Osteoblast (primary cell): ENCODE measurements at regions not wholly inside any gene's neighbourhood (a gene's known extent, or its start where the extent isn't known, plus 50 kb on each side); places are given as distances from the start of the nearest gene placed in this dataset.

Experiments used
- DNase-seq: peaks from one replicate; pipeline ENCODE4 v3.0.0; 2011; ENCODE audit warnings: low spot score, mixed read lengths; ENCODE audit not compliant: insufficient read length; ENCODE audit errors: missing footprints
- H2AFZ ChIP-seq: 2 replicates; pipeline ENCODE4 v1.6.0; 2011; ENCODE audit warnings: mild to moderate bottlenecking, low read length
- H3K27ac ChIP-seq: 2 replicates; pipeline ENCODE4 v1.5.1; 2011; ENCODE audit warnings: mild to moderate bottlenecking, low read depth, low read length, moderate library complexity
- H3K27me3 ChIP-seq: 2 replicates; pipeline ENCODE4 v1.6.0; 2012; ENCODE audit warnings: mild to moderate bottlenecking, control low read depth, inconsistent platforms, low read length, moderate library complexity; ENCODE audit not compliant: insufficient read depth
- H3K36me3 ChIP-seq: 2 replicates; pipeline ENCODE4 v1.5.1; 2011; ENCODE audit warnings: mild to moderate bottlenecking, low read length, control low read depth, moderate library complexity; ENCODE audit not compliant: insufficient read depth
- H3K4me1 ChIP-seq: 2 replicates; pipeline ENCODE4 v1.5.1; 2011; ENCODE audit warnings: mild to moderate bottlenecking, low read length, control low read depth, moderate library complexity; ENCODE audit not compliant: insufficient read depth
- H3K4me2 ChIP-seq: 2 replicates; pipeline ENCODE4 v1.6.0; 2011; ENCODE audit warnings: mild to moderate bottlenecking, low read length; ENCODE audit not compliant: insufficient read depth
- H3K4me3 ChIP-seq: fragments of 200-600 bp; sonication (generic); 3 replicates; pipeline ENCODE4 v1.5.1; 2012; ENCODE audit warnings: mild to moderate bottlenecking, low read length, inconsistent platforms; ENCODE audit not compliant: insufficient read depth
- H3K79me2 ChIP-seq: 2 replicates; pipeline ENCODE4 v1.6.0; 2012; ENCODE audit warnings: mild to moderate bottlenecking, low read length, control low read depth, inconsistent platforms; ENCODE audit not compliant: insufficient read depth
- H3K9me3 ChIP-seq: 2 replicates; pipeline ENCODE4 v1.5.1; 2011; ENCODE audit warnings: low read depth, low read length, control low read depth
- H4K20me1 ChIP-seq: 2 replicates; pipeline ENCODE4 v1.6.0; 2012; ENCODE audit warnings: mild to moderate bottlenecking, low read length, control low read depth; ENCODE audit not compliant: insufficient read depth
- TF ChIP-seq, protein P1 (sequence below): IDR thresholded peaks from 2 replicates; pipeline ENCODE4 v1.5.1; 2011; ENCODE audit warnings: mild to moderate bottlenecking, low read depth, low read length, moderate library complexity; ENCODE audit errors: extremely low read depth

GRCh38 chr2:208594642-208595385, 188.2 kb downstream of the PTH2R start:
- Histone ChIP-seq H3K36me3 (no peaks in the 10 kb centered on the region), H3K9me3 (no peaks in the 10 kb centered on the region), H3K4me2 (no peak overlapping the region), H3K27ac (no peak overlapping the region), H2AFZ (no peak overlapping the region), H3K4me3 (no peak overlapping the region), H3K27me3 (no peaks in the 10 kb centered on the region), H3K79me2 (no peaks in the 10 kb centered on the region), H3K4me1 (no peaks in the 10 kb centered on the region), H4K20me1 (no peaks in the 10 kb centered on the region)
- no peak for DNase-seq
- TF ChIP-seq, protein P1, sequence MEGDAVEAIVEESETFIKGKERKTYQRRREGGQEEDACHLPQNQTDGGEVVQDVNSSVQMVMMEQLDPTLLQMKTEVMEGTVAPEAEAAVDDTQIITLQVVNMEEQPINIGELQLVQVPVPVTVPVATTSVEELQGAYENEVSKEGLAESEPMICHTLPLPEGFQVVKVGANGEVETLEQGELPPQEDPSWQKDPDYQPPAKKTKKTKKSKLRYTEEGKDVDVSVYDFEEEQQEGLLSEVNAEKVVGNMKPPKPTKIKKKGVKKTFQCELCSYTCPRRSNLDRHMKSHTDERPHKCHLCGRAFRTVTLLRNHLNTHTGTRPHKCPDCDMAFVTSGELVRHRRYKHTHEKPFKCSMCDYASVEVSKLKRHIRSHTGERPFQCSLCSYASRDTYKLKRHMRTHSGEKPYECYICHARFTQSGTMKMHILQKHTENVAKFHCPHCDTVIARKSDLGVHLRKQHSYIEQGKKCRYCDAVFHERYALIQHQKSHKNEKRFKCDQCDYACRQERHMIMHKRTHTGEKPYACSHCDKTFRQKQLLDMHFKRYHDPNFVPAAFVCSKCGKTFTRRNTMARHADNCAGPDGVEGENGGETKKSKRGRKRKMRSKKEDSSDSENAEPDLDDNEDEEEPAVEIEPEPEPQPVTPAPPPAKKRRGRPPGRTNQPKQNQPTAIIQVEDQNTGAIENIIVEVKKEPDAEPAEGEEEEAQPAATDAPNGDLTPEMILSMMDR = no peak

GRCh38 chr2:208595386-208596275, 189.0 kb downstream of the PTH2R start:
- no peak overlapping the region for H3K27ac ChIP-seq
- no peak for DNase-seq
- no peak overlapping the region for H2AFZ ChIP-seq
- TF ChIP-seq, protein P1 = no peak
- H3K4me1 ChIP-seq = no peaks in the 10 kb centered on the region
- no peaks in the 10 kb centered on the region for H3K79me2 ChIP-seq
- no peaks in the 10 kb centered on the region for H3K27me3 ChIP-seq
- no peak overlapping the region for H3K4me3 ChIP-seq
- H3K4me2 ChIP-seq = no peak overlapping the region
- no peaks in the 10 kb centered on the region for H3K9me3 ChIP-seq
- no peaks in the 10 kb centered on the region for H4K20me1 ChIP-seq
- no peaks in the 10 kb centered on the region for H3K36me3 ChIP-seq

DNA sequence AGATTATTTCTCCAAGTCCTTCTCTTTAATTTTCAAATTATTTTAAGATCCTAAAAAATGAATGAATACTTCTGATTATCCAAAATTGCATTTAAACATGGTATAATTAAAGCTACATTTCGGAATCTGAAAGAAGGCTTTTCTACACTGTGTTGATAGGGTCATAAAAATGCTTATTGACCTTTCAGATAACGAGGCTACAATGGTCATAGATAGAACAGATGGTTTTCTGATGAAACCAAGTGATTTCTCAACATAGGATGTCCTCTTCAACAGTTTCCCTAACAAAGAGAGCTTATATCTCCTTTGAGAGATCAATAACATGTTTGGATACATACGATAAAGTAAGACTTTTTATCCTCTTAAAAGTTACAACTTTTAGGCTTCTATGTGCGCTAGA, 201.1 kb downstream of the PTH2R start:
- H3K4me2 ChIP-seq = no peak overlapping the region
- no peak overlapping the region for H3K27ac ChIP-seq
- no peak for DNase-seq
- H3K79me2 ChIP-seq = no peaks in the 10 kb centered on the region
- TF ChIP-seq, protein P1 = no peak
- H3K4me3 ChIP-seq = no peak overlapping the region
- no peaks in the 10 kb centered on the region for H3K4me1 ChIP-seq
- H3K9me3 ChIP-seq = no peaks in the 10 kb centered on the region
- H4K20me1 ChIP-seq = no peaks in the 10 kb centered on the region
- no peaks in the 10 kb centered on the region for H3K27me3 ChIP-seq
- no peak overlapping the region for H2AFZ ChIP-seq
- no peaks in the 10 kb centered on the region for H3K36me3 ChIP-seq
